NCI-H510A (cell line): ENCODE measurements at regions not wholly inside any gene's neighbourhood (a gene's known extent, or its start where the extent isn't known, plus 50 kb on each side); places are given as distances from the start of the nearest gene placed in this dataset.

Source experiments
- DNase-seq: peaks from one replicate; lab custom pipeline; 2025; lab: John Stamatoyannopoulos, UW

DNA sequence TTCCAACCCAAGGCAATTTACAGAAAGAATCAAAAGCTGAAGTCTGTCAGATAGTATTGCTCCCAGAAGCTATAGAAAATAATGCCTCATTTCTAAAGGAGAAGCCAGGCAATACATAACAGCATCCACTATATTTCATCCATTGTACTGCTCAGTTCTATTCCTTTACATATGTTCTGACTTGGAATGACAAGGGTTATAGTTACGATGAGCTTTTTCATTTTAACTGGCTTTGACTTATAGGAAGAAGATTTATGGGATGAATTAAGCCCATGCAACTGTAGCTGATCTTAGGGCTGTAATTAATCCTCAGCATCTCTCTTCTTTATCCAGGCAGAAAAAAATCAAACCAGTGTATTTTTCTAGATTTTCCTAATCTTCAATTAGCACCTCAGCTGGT lies 676.3 kb upstream of the CCDC54 start:
- DNase-seq, result no peak

DNA sequence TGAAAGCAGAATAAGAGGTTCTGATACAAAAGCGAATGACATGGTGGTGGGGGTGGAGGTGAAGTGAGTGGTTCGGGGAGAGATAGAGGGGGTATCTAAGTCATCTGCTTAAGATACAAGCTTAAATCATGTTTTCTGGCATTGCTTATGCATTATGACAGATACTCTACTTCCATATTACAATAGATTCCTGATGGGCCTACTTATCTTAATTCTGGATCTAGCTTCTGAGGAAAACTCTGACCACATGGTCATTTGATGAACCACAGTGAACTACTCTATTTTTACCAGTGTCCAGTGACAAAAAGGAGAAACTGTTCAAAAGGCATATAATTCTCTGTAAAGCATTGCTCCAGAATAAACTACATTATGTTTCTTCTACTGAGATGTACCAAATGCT lies 673.7 kb upstream of the CCDC54 start:
- DNase-seq, result no peak

- no peak for DNase-seq
These were observed 669.9 kb upstream of the CCDC54 start for GRCh38 chr3:106707347-106707746.

- DNase-seq, result no peak
These were observed 666.6 kb upstream of the CCDC54 start for GRCh38 chr3:106710596-106710995.

DNA sequence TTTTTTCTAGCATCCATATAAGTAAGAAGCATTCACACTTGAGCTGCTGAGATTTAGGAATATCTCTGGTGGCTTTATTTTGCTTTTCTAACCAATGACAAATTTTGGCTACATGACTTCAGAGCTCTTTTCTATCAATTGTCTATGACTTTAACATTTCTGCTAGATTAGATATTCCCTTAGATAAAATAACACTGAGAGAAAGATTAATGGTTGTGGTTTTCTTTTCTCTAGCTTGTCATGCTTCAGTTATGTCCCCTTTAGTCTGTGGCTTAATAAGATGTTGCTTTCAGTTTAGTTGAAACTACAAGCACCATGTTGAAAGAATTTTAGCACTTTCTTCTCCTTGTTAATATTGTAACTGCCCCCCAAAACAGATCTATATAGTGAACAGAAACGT lies 665.6 kb upstream of the CCDC54 start:
- DNase-seq, result no peak

- no peak for DNase-seq
These were observed 662.8 kb upstream of the CCDC54 start for GRCh38 chr3:106714400-106714799.

DNA sequence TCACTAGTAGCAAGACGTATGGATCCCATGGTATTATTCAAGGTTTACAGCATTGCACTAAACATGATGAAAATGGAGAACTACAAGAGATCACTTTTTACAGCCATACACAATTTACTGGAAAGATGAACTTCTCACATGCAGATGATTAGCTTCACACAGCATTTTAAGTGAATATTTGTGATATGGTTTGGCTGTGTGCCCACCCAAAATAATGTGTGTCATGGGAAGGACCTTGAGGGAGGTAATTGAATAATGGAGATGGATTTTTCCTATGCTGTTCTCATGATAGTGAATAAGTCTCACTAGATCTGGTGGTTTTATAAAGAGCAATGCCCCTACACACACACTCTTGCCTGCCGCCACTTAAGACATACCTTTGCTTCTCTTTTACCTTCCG lies 662.0 kb upstream of the CCDC54 start:
- no peak for DNase-seq

DNA sequence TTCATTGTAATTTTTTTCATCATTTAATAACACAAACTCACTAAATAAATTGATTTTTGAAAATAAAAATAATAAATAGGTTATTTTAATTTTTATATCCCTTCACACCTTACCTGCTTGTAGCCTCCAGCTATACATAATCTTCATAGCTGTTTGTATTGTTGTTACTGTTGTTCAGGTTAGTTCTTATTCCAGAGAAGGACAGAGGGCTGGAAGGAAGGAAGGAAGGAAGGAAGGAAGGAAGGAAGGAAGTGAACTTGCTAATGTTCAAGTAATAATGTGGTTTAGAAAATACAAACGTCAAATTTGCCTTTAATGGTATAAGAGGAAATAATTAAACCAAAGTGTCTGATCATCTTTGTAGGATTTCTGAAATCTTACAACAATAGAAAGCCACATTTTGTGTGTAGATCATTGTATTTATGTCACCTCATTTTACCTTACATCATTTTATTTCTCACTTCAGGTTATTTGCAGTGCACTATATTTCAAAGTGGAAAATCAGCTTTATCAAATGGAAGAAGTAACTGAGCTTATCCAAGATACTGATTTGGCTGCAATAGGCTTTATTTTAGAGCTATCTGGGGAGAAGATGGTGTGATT lies 660.0 kb upstream of the CCDC54 start:
- DNase-seq, result no peak

DNA sequence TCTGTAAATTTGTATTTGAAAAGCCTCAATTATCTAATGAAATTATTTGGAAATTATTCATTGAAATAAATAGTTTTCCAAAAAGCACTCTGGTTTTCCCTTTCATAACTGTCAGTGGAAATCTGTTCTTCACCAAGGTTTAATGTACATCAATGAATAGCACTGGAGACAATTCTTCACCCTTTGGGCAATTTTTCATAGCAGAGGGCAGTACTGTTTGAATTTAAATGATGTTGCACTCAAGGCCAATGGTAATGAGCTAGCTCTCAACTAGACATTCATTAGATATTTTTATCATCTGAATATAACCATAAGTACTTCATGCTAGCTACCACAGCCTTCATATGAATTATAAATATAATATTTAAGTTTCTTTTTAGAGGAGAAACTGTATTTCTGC lies 658.2 kb upstream of the CCDC54 start:
- no peak for DNase-seq

GRCh38 chr3:106719583-106719982 lies 657.7 kb upstream of the CCDC54 start:
- DNase-seq, result no peak

GRCh38 chr3:106720510-106720909 lies 656.7 kb upstream of the CCDC54 start:
- no peak for DNase-seq

DNA sequence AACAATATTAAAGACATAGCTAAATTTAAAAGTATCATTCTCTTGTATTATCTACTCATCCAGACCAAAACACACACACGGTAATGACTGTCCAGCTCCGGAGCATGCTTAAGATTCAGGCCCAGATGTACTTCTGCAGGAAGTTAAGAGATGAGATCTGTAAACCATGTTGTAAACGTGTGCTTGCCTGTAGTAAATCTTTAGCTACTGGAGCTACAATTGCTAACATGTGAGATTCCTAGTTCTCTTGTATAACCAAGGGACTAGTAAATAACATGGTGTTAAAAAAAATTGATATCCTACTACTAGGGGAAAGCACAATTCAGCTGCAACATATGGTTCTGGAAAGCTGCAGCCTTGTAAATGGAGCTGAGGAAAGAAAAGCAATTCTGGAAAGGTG lies 651.7 kb upstream of the CCDC54 start:
- DNase-seq, result no peak

DNA sequence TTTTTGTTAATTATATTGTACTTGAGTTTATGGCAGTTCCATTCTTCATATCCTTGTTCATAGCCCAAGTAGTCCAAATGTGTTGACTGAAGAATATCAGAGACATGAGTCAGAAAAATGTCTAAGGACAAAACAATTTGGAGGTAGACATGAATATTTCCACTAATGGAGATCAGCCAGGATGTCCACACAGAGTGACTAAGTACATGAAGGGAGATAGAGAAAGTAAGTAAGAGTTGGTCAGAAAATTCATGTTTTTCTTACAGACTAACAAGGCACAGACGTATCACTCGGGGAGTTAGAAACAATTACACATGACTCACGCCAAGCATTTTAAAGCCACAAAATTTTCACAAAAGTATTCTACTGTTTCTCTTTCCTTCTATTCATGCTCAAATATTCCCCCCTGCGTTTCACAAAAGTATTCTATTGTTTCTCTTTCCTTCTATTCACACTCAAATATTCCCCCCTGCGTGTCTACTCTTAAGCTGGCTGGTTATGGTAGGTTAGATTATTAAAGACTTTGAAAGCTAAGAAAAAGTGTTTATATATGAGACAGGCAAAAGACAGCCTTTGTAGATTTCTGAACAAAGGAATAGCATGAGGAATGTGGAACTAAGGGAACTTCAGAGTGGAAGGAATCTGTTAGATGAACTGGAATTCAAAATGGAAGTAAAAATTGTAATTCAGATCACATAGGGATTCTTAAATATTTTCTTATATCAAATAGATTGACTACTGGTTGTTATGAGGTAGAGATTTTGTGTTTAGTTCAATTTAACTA lies 648.7 kb upstream of the CCDC54 start:
- no peak for DNase-seq

DNA sequence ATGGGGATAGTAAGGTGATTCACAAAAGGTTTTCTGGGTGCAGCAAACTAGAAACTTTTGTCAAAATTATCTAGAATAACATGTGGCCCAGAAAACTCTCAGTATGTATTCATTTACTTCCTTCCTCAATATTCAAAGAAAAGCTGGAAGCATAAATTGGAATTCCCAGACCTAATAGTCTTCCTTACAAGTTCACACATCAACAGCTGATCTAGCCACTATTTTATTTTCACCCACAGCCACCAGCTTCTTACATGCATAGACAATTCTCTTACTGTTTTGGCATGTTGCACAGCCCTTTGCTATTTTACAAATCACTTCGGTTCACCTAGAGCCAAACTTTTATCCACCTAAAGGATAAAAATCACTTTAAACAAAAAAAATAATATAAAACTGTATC lies 647.8 kb upstream of the CCDC54 start:
- DNase-seq, result no peak

- DNase-seq, result no peak
These were observed 646.0 kb upstream of the CCDC54 start for GRCh38 chr3:106731230-106731629.

DNA sequence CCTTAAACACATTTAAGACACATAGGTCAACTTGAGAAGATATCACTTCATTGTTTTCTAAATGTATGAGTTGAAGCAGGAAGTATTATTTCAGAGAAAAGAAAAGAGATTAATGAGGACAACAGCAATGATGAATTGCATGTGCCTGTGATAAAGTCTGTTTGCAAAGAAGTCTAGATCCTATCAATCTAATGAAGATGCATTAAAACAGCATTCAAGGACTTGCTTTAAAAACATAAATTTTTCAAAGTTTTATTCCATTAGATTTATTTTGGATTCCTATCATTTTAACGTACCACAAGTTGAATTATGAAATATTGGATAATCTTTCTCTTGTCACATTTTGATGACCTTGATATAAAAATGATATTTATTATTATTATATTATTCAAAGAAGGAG lies 642.5 kb upstream of the CCDC54 start:
- no peak for DNase-seq

GRCh38 chr3:106737265-106737664 lies 640.0 kb upstream of the CCDC54 start:
- no peak for DNase-seq

DNA sequence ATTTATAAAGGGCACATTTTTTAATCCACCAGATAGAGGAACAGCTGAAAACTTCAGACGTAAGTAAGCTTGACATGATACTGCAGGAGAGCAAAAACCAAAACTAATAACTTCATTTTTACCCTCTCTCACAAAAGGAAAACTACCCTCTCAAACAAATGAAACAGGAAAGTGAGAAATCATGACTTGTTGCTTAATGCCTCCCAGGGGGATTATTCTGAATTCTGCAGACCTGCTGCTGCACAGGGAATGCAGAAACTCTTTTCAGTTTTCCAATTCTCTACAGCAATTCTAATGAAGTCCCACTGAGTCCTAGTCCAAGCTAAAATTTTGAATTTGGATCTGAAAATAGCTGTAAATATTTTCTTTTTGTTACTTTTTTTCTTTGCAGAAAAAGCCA lies 637.1 kb upstream of the CCDC54 start:
- no peak for DNase-seq

DNA sequence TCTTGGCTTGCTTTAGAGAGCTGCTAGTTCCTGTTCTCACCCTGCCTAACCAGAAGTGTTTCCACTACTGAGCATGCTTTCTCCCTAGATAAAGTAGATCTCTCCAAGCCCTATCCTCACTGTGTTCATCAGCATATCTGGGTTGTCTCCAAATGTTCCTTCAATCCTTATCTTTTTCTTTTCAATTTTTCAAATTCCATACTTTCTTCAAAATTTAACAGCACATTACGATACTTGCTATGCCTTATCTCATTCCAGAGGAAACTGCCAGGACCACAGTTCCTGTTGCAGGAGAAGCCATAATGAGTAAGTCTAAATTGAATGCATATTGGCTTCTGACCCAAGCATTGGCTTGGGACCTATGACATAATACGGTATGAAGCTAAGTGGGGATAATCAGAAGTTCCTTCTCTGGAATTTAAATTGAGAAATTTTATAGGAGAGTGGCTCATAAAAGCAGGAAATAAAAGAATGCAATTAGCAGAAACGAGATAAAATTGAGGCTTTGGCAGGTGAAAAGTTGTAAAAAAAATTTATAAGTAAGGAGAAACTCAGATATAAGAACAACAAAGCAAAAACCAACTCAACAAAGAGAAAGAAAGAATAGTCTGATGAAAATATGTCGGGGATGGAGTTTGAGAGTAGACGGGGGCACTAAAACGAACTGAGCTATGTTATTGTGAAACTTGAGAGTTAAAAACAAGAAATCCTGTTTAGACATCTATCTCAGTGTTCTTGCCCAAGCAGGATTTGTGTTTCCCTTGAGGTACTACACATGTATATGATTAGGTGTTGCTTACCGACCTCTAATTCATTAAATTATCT lies 631.7 kb upstream of the CCDC54 start:
- DNase-seq, result no peak

GRCh38 chr3:106746286-106746685 lies 631.0 kb upstream of the CCDC54 start:
- DNase-seq, result no peak

DNA sequence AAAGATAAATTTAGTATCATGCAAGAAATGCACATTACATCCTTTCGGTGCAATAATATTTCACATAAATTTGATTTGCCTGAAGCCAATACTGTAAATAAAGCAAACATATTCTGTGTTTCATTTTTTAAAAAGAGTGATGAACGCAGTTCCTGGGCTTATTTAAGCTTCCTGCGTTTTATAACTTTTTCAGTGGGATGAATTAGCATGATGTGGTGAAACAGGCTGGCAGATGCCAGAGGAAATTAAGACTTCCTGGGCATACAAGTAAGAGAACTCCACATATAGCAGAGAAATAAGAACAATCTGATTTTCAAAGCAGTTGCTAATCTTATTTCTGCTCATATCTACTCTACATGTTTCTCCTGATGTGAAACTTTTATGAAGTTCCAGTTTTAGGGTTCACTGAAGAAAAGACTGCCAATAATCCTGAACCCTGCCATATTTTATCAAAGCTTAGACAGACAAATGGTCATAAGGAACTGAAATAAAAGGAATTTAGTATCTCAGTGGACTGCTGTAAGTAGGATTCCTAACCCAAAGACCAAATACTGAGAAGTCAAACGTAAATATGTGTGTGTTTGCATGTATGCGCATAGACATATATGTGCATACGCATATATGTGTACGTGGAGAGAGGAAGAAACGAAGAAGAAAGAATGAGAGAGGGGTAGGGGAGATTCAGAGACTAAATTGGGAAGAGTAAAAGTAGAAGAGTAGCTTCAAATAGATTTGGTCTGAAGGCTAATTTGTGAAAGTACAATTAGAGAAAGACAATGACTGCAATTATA lies 628.6 kb upstream of the CCDC54 start:
- no peak for DNase-seq

- DNase-seq, result no peak
These were observed 627.1 kb upstream of the CCDC54 start for GRCh38 chr3:106750092-106750491.
